Astrocyte (in vitro differentiated cells and primary cell): ENCODE measurements at regions not wholly inside any gene's neighbourhood (a gene's known extent, or its start where the extent isn't known, plus 50 kb on each side); places are given as distances from the start of the nearest gene placed in this dataset.

Experiments used
- DNase-seq: peaks from one replicate; pipeline ENCODE4 v3.0.0-alpha.2; 2010; ENCODE audit warnings: low read depth
- FAIRE-seq: peaks from 2 replicates; lab custom pipeline; 2011; peaks lifted over from hg19 to GRCh38; lab: Jason Lieb, UNC
- H2AFZ ChIP-seq: 2 replicates; pipeline ENCODE4 v1.6.0; 2012; ENCODE audit warnings: low read depth, low read length, inconsistent platforms
- H3K27ac ChIP-seq: 2 replicates; pipeline ENCODE4 v1.5.1; 2011; ENCODE audit warnings: low read depth, low read length, inconsistent platforms
- H3K27me3 ChIP-seq: 2 replicates; pipeline ENCODE4 v1.6.0; 2011; ENCODE audit warnings: low read length, inconsistent platforms; ENCODE audit not compliant: insufficient read depth
- H3K36me3 ChIP-seq: 2 replicates; pipeline ENCODE4 v1.5.1; 2011; ENCODE audit warnings: low read length, inconsistent platforms; ENCODE audit not compliant: insufficient read depth
- H3K4me1 ChIP-seq: 2 replicates; pipeline ENCODE4 v1.5.1; 2011; ENCODE audit warnings: low read length, inconsistent platforms; ENCODE audit not compliant: insufficient read depth
- H3K4me2 ChIP-seq: 2 replicates; pipeline ENCODE4 v1.6.0; 2012; ENCODE audit warnings: low read length, inconsistent platforms
- H3K4me3 ChIP-seq: 2 replicates; pipeline ENCODE4 v1.5.1; 2011; ENCODE audit warnings: low read depth, mild to moderate bottlenecking, low read length, inconsistent platforms; ENCODE audit not compliant: insufficient read depth
- H3K79me2 ChIP-seq: 2 replicates; pipeline ENCODE4 v1.6.0; 2012; ENCODE audit warnings: mild to moderate bottlenecking, low read length, inconsistent platforms; ENCODE audit not compliant: insufficient read depth
- H3K9ac ChIP-seq: 2 replicates; pipeline ENCODE4 v1.6.0; 2012; ENCODE audit warnings: mild to moderate bottlenecking, low read length, inconsistent platforms
- H3K9me3 ChIP-seq: 2 replicates; pipeline ENCODE4 v1.5.1; 2012; ENCODE audit warnings: low read depth, mild to moderate bottlenecking, low read length, inconsistent platforms; ENCODE audit not compliant: insufficient read depth
- H4K20me1 ChIP-seq: 2 replicates; pipeline ENCODE4 v1.6.0; 2012; ENCODE audit warnings: low read length, inconsistent platforms; ENCODE audit not compliant: insufficient read depth
- H3K27ac Mint-ChIP-seq: one replicate; pipeline ENCODE4 v1.8.0; 2021; ENCODE audit warnings: mild to moderate bottlenecking, mixed read lengths; ENCODE audit not compliant: unreplicated experiment
- H3K27me3 Mint-ChIP-seq: one replicate; pipeline ENCODE4 v1.8.0; 2021; ENCODE audit warnings: low read depth, mixed read lengths; ENCODE audit not compliant: unreplicated experiment
- H3K36me3 Mint-ChIP-seq: one replicate; pipeline ENCODE4 v1.8.0; 2021; ENCODE audit warnings: low read depth, mixed read lengths; ENCODE audit not compliant: unreplicated experiment
- H3K4me1 Mint-ChIP-seq: one replicate; pipeline ENCODE4 v1.8.0; 2021; ENCODE audit warnings: low read depth, mixed read lengths; ENCODE audit not compliant: unreplicated experiment
- H3K4me3 Mint-ChIP-seq: one replicate; pipeline ENCODE4 v1.8.0; 2021; ENCODE audit warnings: mild to moderate bottlenecking, moderate library complexity, mixed read lengths; ENCODE audit not compliant: unreplicated experiment
- H3K9me3 Mint-ChIP-seq: one replicate; pipeline ENCODE4 v1.8.0; 2021; ENCODE audit warnings: mild to moderate bottlenecking, mixed read lengths; ENCODE audit not compliant: unreplicated experiment
- CTCF ChIP-seq: IDR thresholded peaks from 2 replicates; pipeline ENCODE4 v1.5.1; 2011; ENCODE audit warnings: low read depth, mild to moderate bottlenecking, inconsistent platforms, low read length, moderate library complexity; ENCODE audit not compliant: insufficient read depth
- EZH2 ChIP-seq: IDR thresholded peaks from 2 replicates; pipeline ENCODE4 v1.6.1; 2012; ENCODE audit warnings: mild to moderate bottlenecking, low read length, inconsistent platforms; ENCODE audit not compliant: insufficient read depth

GRCh38 chr17:34118564-34118963 lies 136.5 kb upstream of the CCL2 start:
- Histone ChIP-seq H3K4me3 (no peak overlapping the region), H3K9ac (no peak overlapping the region), H4K20me1 (no peaks in the 10 kb centered on the region), H3K9me3 (no peaks in the 10 kb centered on the region), H3K27me3 (no peaks in the 10 kb centered on the region), H3K4me1 (no peaks in the 10 kb centered on the region), H3K79me2 (no peaks in the 10 kb centered on the region), H2AFZ (no peak overlapping the region), H3K4me2 (no peak overlapping the region), H3K36me3 (no peaks in the 10 kb centered on the region), H3K27ac (no peak overlapping the region)
- FAIRE-seq (no peak), DNase-seq (no peak)
- Mint-ChIP-seq H3K27me3 (peaks cover 20% of the 10 kb centered on the region), H3K27ac (no peak overlapping the region), H3K4me1 (no peaks in the 10 kb centered on the region), H3K9me3 (peaks cover 8% of the 10 kb centered on the region), H3K36me3 (no peaks in the 10 kb centered on the region), H3K4me3 (no peak overlapping the region)
- no peak for TF ChIP-seq CTCF
- no peak for TF ChIP-seq EZH2

- no peaks in the 10 kb centered on the region for H3K79me2 ChIP-seq
- H4K20me1 ChIP-seq = no peaks in the 10 kb centered on the region
- H2AFZ ChIP-seq = no peak overlapping the region
- H3K27ac ChIP-seq = no peak overlapping the region
- no peak for DNase-seq
- Mint-ChIP-seq H3K27me3 (peaks cover 17% of the 10 kb centered on the region), H3K27ac (no peak overlapping the region), H3K36me3 (no peaks in the 10 kb centered on the region), H3K4me3 (no peak overlapping the region), H3K9me3 (peaks cover 8% of the 10 kb centered on the region), H3K4me1 (no peaks in the 10 kb centered on the region)
- TF ChIP-seq CTCF (no peak), EZH2 (no peak)
- H3K36me3 ChIP-seq = no peaks in the 10 kb centered on the region
- no peak for FAIRE-seq
- no peaks in the 10 kb centered on the region for H3K4me1 ChIP-seq
- H3K9me3 ChIP-seq = no peaks in the 10 kb centered on the region
- H3K9ac ChIP-seq = no peak overlapping the region
- H3K4me2 ChIP-seq = no peak overlapping the region
- no peaks in the 10 kb centered on the region for H3K27me3 ChIP-seq
- H3K4me3 ChIP-seq = no peak overlapping the region
Measured at GRCh38 chr17:34121311-34121710, 133.8 kb upstream of the CCL2 start.

- Histone ChIP-seq H4K20me1 (no peaks in the 10 kb centered on the region), H2AFZ (no peak overlapping the region), H3K4me2 (no peak overlapping the region), H3K9ac (no peak overlapping the region), H3K27me3 (no peaks in the 10 kb centered on the region), H3K4me3 (no peak overlapping the region), H3K79me2 (no peaks in the 10 kb centered on the region), H3K36me3 (no peaks in the 10 kb centered on the region), H3K9me3 (no peaks in the 10 kb centered on the region), H3K27ac (no peak overlapping the region), H3K4me1 (no peaks in the 10 kb centered on the region)
- Mint-ChIP-seq H3K27ac (no peak overlapping the region), H3K4me3 (no peak overlapping the region), H3K27me3 (peaks cover 23% of the 10 kb centered on the region), H3K9me3 (peaks cover 8% of the 10 kb centered on the region), H3K36me3 (no peaks in the 10 kb centered on the region), H3K4me1 (no peaks in the 10 kb centered on the region)
- TF ChIP-seq CTCF (no peak), EZH2 (no peak)
- FAIRE-seq = no peak
- DNase-seq = no peak
Measured at GRCh38 chr17:34122515-34122914, 132.6 kb upstream of the CCL2 start.
